Neural cell (in vitro differentiated cells): ENCODE measurements at regions not wholly inside any gene's neighbourhood (a gene's known extent, or its start where the extent isn't known, plus 50 kb on each side); places are given as distances from the start of the nearest gene placed in this dataset.

Source experiments
- H2AFZ ChIP-seq: fragments of 200-600, 300-800 bp; sonication (generic), shearing (Covaris generic); 2 replicates; pipeline ENCODE4 v1.6.0; 2014; ENCODE audit warnings: low read depth, mild to moderate bottlenecking, antibody characterized with exemption, low read length, moderate library complexity
- H3F3A ChIP-seq: fragments of 200-600 bp; shearing (Covaris generic); 2 replicates; pipeline ENCODE4 v1.6.1; 2016; ENCODE audit warnings: mild to moderate bottlenecking, moderate library complexity, mixed read lengths, antibody characterized with exemption, low read length; ENCODE audit not compliant: insufficient read depth, poor library complexity, severe bottlenecking
- H3K27ac ChIP-seq: fragments of 200-600, 300-800 bp; sonication (generic), shearing (Covaris generic); 2 replicates; pipeline ENCODE4 v1.5.1; 2014; ENCODE audit warnings: mild to moderate bottlenecking, low read length, moderate library complexity
- H3K27me3 ChIP-seq: fragments of 300-800, 200-600 bp; sonication (generic), shearing (Covaris generic); 2 replicates; pipeline ENCODE4 v1.6.0; 2014; ENCODE audit warnings: mild to moderate bottlenecking, low read depth, low read length, moderate library complexity; ENCODE audit not compliant: insufficient read depth
- H3K36me3 ChIP-seq: fragments of 300-800, 200-600 bp; sonication (generic), shearing (Covaris generic); 2 replicates; pipeline ENCODE4 v1.5.1; 2014; ENCODE audit warnings: mild to moderate bottlenecking, antibody characterized with exemption, low read length, moderate library complexity; ENCODE audit not compliant: insufficient read depth
- H3K4me2 ChIP-seq: fragments of 300-800, 200-600 bp; sonication (generic), shearing (Covaris generic); 2 replicates; pipeline ENCODE4 v1.6.0; 2014; ENCODE audit warnings: mild to moderate bottlenecking, low read length
- H3K4me3 ChIP-seq: fragments of 300-800, 200-600 bp; sonication (generic), shearing (Covaris generic); 2 replicates; pipeline ENCODE4 v1.5.1; 2014; ENCODE audit warnings: mild to moderate bottlenecking, low read length, moderate library complexity
- H3K79me2 ChIP-seq: fragments of 200-600 bp; shearing (Covaris generic); replicated peaks from 2 replicates; pipeline ENCODE4 v1.6.0; 2014; ENCODE audit warnings: mild to moderate bottlenecking, low read length, moderate library complexity; ENCODE audit not compliant: insufficient read depth
- H3K9ac ChIP-seq: fragments of 300-800, 200-600 bp; sonication (generic), shearing (Covaris generic); 2 replicates; pipeline ENCODE4 v1.6.1; 2016; ENCODE audit warnings: mild to moderate bottlenecking, low read length, mixed read lengths
- H3K9me2 ChIP-seq: fragments of 200-600 bp; shearing (Covaris generic); 2 replicates; pipeline ENCODE4 v1.6.1; 2016; ENCODE audit warnings: mild to moderate bottlenecking, low read length, mixed read lengths; ENCODE audit not compliant: insufficient read depth
- H3K9me3 ChIP-seq: fragments of 200-600, 300-800 bp; sonication (generic), shearing (Covaris generic); 2 replicates; pipeline ENCODE4 v1.6.1; 2016; ENCODE audit warnings: mild to moderate bottlenecking, mixed run types, low read length, moderate library complexity, mixed read lengths
- H4K20me1 ChIP-seq: fragments of 200-600 bp; shearing (Covaris generic); 2 replicates; pipeline ENCODE4 v1.6.1; 2016; ENCODE audit warnings: mild to moderate bottlenecking, mixed run types; ENCODE audit not compliant: insufficient read depth
- CTCF ChIP-seq: fragments of 450-650 bp; IDR thresholded peaks from 2 replicates; pipeline ENCODE4 v1.5.1; 2014; ENCODE audit warnings: antibody characterized with exemption, mild to moderate bottlenecking, moderate library complexity; ENCODE audit not compliant: poor library complexity, severe bottlenecking
- EP300 ChIP-seq: fragments of 450-650 bp; conservative IDR thresholded peaks from 2 replicates; pipeline ENCODE4 v1.6.1; 2014; ENCODE audit warnings: antibody characterized with exemption, mild to moderate bottlenecking, moderate library complexity; ENCODE audit not compliant: poor library complexity, severe bottlenecking
- EZH2 ChIP-seq: fragments of 200-600, 300-800 bp; shearing (Covaris generic), sonication (generic); IDR thresholded peaks from 2 replicates; pipeline ENCODE4 v1.6.1; 2014; ENCODE audit warnings: antibody characterized with exemption, low read length, borderline replicate concordance, mild to moderate bottlenecking; ENCODE audit not compliant: insufficient read depth, poor library complexity, severe bottlenecking
- MXI1 ChIP-seq: fragments of 450-650 bp; conservative IDR thresholded peaks from 2 replicates; pipeline ENCODE4 v1.6.1; 2014; ENCODE audit warnings: antibody characterized with exemption, mild to moderate bottlenecking; ENCODE audit not compliant: poor library complexity, severe bottlenecking
- POLR2AphosphoS5 ChIP-seq: IDR thresholded peaks from 2 replicates; pipeline ENCODE4 v1.6.1; 2012
- RAD21 ChIP-seq: fragments of 450-650 bp; conservative IDR thresholded peaks from 2 replicates; pipeline ENCODE4 v1.6.1; 2014; ENCODE audit warnings: antibody characterized with exemption, mild to moderate bottlenecking, moderate library complexity
- REST ChIP-seq: IDR thresholded peaks from 2 replicates; pipeline ENCODE4 v1.6.1; 2012; ENCODE audit warnings: borderline replicate concordance
- SMC3 ChIP-seq: fragments of 450-650 bp; conservative IDR thresholded peaks from 2 replicates; pipeline ENCODE4 v1.6.1; 2014; ENCODE audit warnings: antibody characterized with exemption, mild to moderate bottlenecking, moderate library complexity; ENCODE audit not compliant: poor library complexity
- TAF1 ChIP-seq: IDR thresholded peaks from 2 replicates; pipeline ENCODE4 v1.6.1; 2012; ENCODE audit warnings: low read depth

GRCh38 chr5:3372289-3372688 is 223.3 kb upstream of the IRX1 start:
- H4K20me1 ChIP-seq: no peaks in the 10 kb centered on the region

GRCh38 chr5:3365501-3366215 is 230.0 kb upstream of the IRX1 start:
- no peaks in the 10 kb centered on the region for H3K9me3 ChIP-seq
- TF ChIP-seq RAD21: no peak
- TF ChIP-seq SMC3: no peak
- no peak for TF ChIP-seq REST
- TF ChIP-seq TAF1: no peak
- no peak for TF ChIP-seq MXI1
- no peak for TF ChIP-seq EP300
- TF ChIP-seq EZH2: no peak
- TF ChIP-seq POLR2AphosphoS5: no peak

More at GRCh38 chr5:3372289-3372688, 223.3 kb upstream of the IRX1 start:
- Histone ChIP-seq H3K9me3 (no peaks in the 10 kb centered on the region), H3K27ac (no peak overlapping the region), H3K4me2 (no peak overlapping the region), H3K9ac (no peak overlapping the region), H2AFZ (no peak overlapping the region), H3K27me3 (no peaks in the 10 kb centered on the region), H3K9me2 (no peaks in the 10 kb centered on the region), H3F3A (no peaks in the 10 kb centered on the region), H3K36me3 (no peaks in the 10 kb centered on the region), H3K4me3 (no peak overlapping the region), H3K79me2 (no peaks in the 10 kb centered on the region)
- TF ChIP-seq MXI1: no peak
- TF ChIP-seq EP300: no peak
- TF ChIP-seq CTCF: no peak
- TF ChIP-seq EZH2: no peak
- no peak for TF ChIP-seq REST
- TF ChIP-seq SMC3: no peak
- no peak for TF ChIP-seq POLR2AphosphoS5
- TF ChIP-seq TAF1: no peak
- no peak for TF ChIP-seq RAD21

More at GRCh38 chr5:3365501-3366215, 230.0 kb upstream of the IRX1 start:
- H4K20me1 ChIP-seq: no peaks in the 10 kb centered on the region
- H2AFZ ChIP-seq: no peak overlapping the region
- no peaks in the 10 kb centered on the region for H3K36me3 ChIP-seq
- no peaks in the 10 kb centered on the region for H3F3A ChIP-seq
- no peaks in the 10 kb centered on the region for H3K9me2 ChIP-seq
- H3K27ac ChIP-seq: no peak overlapping the region
- H3K27me3 ChIP-seq: no peaks in the 10 kb centered on the region
- H3K4me3 ChIP-seq: no peak overlapping the region
- H3K4me2 ChIP-seq: no peak overlapping the region
- H3K79me2 ChIP-seq: no peaks in the 10 kb centered on the region
- no peak overlapping the region for H3K9ac ChIP-seq
